OCI-M1 (cell line): ENCODE measurements at regions not wholly inside any gene's neighbourhood (a gene's known extent, or its start where the extent isn't known, plus 50 kb on each side); places are given as distances from the start of the nearest gene placed in this dataset.
"Not testable (repeated sequence)": the region's sequence is repeated elsewhere in the genome, so short reads cannot be mapped to it uniquely, and the experiment has no call there.

Source experiments
- DNase-seq: peaks from one replicate; lab custom pipeline; 2025; lab: John Stamatoyannopoulos, UW

DNA sequence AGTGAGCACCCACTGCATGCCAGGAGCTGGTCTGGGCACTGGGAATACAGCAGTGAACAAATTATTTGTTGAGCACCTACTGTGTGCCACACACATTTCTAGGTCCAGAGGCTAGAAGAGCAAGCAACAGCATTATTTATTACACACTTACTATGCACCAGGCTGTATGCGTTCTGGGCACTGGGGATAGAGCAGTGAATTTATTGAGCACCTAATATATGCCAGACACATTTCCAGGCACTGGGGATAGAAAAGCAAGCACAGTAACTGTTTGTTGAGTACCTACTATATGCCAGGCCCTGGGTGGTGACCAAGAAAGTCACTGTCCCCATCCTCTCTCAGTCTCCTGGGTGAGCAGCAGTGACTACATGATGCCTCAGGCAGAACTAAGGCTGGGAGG lies 107.5 kb upstream of the NCOR2 start:
- no peak for DNase-seq

GRCh38 chr12:124673801-124674617 lies 106.6 kb upstream of the NCOR2 start:
- no peak for DNase-seq

- not testable (repeated sequence) for DNase-seq
These were observed 101.9 kb upstream of the NCOR2 start for GRCh38 chr12:124669271-124669721.

DNA sequence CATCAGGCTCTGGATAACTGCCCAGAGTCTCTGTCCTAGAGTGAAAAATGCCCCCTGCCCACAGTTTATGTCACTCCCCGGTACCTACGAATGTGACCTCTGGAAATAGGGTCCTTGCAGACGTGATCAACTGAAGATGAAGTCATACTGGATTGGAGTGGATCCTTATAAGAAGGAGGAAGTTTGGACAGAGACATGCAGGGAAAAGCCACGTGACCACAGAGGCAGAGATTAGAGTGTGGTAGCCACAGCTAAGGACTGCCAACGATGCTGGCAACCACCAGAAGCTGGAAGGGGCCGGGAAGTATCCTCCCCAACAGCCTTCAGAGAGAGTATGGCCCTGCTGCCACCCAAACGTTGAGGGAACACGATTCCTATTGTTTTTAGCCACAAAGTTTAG lies 101.2 kb upstream of the NCOR2 start:
- DNase-seq = peak; percentile 40

DNA sequence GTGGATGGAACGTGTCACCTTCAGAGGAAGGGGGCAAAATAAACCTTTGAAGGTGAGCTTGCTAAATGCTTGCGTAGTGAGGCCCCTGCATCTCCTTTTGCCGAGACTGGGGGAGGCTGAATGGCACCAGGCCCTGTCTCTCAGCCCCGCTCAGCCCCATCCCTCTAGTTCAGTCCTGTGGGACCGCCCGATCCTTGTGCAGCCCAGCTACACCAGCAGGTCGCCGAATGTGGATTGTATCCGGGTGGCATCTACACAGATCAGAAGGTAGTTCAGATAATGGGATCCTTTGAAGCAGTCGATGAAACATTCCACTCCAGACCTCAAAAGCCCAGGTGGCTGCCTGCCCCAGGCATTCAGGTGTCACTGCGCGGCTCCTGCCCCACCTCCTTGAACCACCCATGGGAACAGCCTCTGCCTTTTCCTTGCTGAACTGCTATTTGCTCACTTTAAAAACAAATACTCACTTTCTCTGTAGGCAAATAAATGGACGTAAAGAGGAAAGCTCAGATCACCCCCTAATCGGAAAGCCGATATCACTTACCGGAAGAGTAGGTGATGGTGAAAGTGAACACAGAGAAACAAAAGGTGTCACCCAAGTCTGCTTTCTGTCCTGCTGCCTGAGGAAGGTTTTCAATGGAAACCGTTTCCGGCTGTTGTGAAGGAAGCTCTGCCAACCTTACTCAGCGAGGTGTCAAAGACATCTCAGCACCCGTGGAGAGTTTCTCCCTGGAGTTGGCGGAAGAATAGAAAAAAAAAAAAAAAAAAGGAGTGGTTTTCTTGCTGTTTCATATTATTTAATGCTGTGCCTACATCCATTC lies 100.3 kb upstream of the NCOR2 start:
- DNase-seq = no peak

DNA sequence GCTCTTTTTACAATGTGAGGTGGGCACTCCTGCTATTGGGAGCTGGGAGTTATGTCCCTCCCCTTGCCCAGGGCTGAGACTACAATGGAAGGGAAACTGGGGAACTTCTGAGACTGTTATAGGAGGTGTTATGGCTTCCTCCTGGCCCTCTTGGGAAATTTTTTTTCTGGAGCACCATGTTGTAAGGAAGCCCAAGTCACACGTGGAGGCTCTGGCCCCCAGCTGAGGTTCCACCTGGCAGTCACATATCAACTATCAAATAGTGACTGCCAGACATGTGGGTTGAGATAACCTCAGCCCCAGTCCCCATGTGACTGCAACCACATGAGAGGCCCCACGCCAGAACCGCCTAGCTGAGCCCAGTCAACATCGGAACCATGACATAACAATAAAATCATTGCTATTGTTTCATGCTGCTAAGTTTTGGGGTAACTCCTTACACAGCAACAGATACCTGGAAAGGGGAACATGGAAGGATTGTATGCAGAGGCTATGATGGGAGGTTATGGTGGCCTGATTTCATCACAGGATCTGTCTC lies 99.4 kb upstream of the NCOR2 start:
- DNase-seq = no peak

GRCh38 chr12:124665511-124665910 lies 98.1 kb upstream of the NCOR2 start:
- no peak for DNase-seq

- DNase-seq = peak; percentile 32
These were observed 97.1 kb upstream of the NCOR2 start for GRCh38 chr12:124664395-124665111.

DNA sequence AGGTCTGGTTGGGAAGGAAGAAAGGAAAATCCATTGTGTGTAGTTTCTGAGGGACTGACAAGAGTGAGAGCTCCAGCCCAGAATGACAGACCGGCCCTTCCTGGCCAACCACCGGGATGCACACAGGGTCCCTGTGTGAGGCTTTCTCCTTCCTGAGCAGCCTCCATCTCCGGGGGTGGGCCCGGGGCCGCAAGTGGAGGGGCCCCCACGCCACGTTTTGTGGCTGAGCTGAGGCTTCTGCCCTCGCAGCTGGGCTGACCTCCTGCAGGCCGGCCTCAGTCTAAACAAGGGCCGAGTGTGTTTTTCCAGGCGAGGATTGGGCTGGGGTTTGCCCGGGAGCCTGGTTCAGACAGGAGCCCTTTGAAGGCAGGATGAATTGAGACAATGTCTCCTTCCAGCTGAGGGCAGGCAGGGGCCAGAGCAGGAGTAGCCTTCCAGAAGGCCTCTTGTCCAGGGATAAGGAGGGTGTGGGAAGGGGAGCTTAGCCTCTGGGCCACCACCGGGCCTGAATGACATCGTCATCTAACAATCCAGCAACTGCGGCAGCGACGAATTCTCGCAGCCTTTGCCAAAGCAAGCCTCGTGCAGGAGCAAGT lies 96.5 kb upstream of the NCOR2 start:
- no peak for DNase-seq

- no peak for DNase-seq
These were observed 95.8 kb upstream of the NCOR2 start for GRCh38 chr12:124663206-124663605.

- DNase-seq = peak; percentile 23
These were observed 93.9 kb upstream of the NCOR2 start for GRCh38 chr12:124661341-124661740.

DNA sequence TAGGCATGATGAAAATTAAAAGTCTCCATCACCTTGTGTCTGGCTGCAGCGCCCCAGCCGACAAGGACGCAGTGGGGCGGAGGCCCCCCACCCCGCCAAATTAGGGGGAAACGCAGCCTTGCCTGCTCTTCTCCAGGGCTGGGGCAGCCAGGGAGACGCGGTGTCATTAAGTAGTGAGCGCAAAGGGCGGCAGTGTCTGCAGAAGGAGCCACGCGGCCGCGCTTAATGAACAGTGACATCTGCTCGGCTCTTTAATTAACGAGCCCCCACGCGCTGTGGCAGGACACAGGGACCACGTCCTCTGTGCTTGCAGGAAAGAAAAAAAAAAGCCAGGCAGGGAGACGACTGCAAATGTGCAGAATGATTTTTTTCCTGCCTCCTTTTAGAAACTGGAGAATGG lies 93.4 kb upstream of the NCOR2 start:
- DNase-seq = no peak

- DNase-seq = no peak
These were observed 91.5 kb upstream of the NCOR2 start for GRCh38 chr12:124658806-124659402.

GRCh38 chr12:124658302-124658701 lies 90.9 kb upstream of the NCOR2 start:
- DNase-seq = no peak

- DNase-seq = no peak
These were observed 89.6 kb upstream of the NCOR2 start for GRCh38 chr12:124656947-124657434.

DNA sequence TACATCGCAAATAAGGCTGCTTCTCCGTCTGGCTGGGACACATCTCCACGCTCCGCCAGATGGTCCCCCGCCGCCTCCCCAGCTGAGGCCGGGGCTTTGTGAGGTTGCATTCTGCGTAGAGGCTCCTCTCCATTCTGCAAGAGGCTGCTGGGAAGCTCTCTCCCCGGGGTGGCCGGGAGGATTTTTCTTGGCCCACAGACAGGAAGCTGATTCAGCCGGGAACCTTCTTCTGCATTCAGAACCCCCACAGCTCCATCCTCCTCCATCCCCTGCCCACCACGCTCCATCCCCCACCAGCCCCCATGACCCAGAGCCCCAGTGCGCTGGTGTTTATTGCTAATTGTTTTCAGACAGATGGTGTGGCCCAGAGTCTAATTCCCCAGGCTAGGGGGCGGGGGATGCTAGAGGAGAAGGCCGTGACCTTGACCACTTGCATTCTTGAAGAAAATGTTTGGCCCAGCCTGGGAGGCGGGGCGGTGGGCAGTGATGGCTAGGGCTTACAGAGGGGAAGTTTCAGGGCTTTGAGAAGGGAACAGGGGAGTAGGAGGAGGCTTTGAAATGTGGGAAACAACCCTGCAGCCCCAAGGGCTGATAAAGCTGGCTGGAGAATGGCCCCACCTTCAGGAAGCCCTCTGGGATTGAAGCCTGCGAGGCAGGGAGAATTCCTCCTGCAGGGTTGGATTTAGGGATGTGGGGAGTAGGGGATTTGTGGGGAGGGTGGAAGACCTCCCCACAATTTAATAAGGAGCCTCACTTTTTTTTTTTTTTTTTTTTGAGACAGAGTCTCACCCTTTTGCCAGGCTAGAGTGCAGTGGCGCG lies 88.5 kb upstream of the NCOR2 start:
- DNase-seq = no peak

DNA sequence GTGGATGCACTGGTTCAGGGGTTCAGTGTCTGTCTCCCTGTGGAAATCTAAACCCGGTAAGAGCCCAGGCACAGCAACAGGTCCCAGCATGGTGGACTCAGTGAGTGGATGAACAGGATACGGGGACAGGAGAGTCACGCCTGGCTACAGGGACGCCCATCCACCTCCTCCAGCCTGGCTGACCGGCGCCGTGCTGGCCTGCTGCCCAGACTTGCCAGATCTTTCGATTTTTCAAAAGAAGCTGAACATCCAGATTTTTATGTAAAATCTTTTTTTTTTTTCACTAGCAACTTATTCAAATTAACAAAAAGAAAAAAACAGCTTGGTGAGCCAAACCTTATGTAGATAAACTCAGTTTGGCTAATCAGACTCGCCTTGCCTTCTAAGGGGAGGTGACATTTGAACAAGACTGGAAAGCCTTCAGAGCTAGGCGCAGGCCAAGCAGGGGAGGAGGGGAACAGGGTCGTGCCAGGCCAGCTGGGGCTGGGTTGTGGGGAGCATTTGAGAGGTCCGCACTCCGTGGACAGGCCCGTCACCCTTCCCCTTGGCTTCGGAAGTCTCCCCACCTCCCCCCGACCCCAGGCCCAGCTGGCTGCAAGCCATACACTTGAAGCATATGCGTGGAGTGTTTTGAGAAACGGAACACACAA lies 87.8 kb upstream of the NCOR2 start:
- no peak for DNase-seq

- no peak for DNase-seq
These were observed 87.2 kb upstream of the NCOR2 start for GRCh38 chr12:124654666-124655047.

GRCh38 chr12:124653169-124653931 lies 85.9 kb upstream of the NCOR2 start:
- peak; percentile 48 for DNase-seq
